ENCODE measurements at regions not wholly inside any gene's neighbourhood (a gene's known extent, or its start where the extent isn't known, plus 50 kb on each side); places are given as distances from the start of the nearest gene placed in this dataset.

GRCh38 chr2:176561706-176562105 is 292.5 kb downstream of the MTX2 start:
- TF ChIP-seq, protein P1, sequence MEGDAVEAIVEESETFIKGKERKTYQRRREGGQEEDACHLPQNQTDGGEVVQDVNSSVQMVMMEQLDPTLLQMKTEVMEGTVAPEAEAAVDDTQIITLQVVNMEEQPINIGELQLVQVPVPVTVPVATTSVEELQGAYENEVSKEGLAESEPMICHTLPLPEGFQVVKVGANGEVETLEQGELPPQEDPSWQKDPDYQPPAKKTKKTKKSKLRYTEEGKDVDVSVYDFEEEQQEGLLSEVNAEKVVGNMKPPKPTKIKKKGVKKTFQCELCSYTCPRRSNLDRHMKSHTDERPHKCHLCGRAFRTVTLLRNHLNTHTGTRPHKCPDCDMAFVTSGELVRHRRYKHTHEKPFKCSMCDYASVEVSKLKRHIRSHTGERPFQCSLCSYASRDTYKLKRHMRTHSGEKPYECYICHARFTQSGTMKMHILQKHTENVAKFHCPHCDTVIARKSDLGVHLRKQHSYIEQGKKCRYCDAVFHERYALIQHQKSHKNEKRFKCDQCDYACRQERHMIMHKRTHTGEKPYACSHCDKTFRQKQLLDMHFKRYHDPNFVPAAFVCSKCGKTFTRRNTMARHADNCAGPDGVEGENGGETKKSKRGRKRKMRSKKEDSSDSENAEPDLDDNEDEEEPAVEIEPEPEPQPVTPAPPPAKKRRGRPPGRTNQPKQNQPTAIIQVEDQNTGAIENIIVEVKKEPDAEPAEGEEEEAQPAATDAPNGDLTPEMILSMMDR (IDR thresholded peaks at IDR 0.05 in 4 of 5, conservative IDR thresholded peaks at IDR 0.05 in 1 of 5): no peak
- no peak for TF ChIP-seq POLR2A (IDR thresholded peaks at IDR 0.05)
